NCI-H1417 (cell line): ENCODE measurements at regions not wholly inside any gene's neighbourhood (a gene's known extent, or its start where the extent isn't known, plus 50 kb on each side); places are given as distances from the start of the nearest gene placed in this dataset.
"Not testable (repeated sequence)": the region's sequence is repeated elsewhere in the genome, so short reads cannot be mapped to it uniquely, and the experiment has no call there.

Experiments
- DNase-seq, 3 experiments: peaks; one replicate each; lab custom pipeline; 2025; lab: John Stamatoyannopoulos, UW

- DNase-seq, result not testable (repeated sequence)
Observed at GRCh38 chr3:144023543-144023942, 51.9 kb downstream of the DIPK2A start.

DNA sequence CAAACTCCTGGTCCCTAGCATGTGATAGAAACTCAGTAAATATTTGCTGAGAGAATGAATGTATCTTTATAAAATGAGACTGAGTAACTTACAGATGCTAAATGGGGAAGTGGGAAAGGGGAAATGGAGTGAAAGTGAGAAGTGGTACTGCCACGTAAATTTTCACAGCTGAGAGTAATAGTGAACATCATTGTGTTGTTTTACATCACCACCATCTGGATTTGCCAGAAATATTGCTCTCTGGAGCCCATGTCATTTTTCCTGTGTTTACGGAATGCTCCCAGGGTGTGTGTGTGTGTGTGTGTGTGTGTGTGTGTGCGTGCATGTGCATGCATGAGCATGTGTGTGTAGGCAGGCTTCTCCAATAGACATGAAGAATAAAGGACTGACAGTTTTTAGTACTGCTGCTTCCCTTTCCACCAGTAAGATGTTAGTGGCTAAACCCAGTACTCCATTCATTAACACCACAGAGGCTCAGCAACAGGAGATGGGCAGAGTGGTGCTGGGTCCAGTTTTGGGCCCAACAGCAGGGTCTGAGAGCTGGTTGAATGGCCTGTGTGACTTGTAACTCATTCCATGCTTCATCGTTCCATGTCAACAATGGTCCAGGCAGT is 57.3 kb downstream of the DIPK2A start:
- no peak for DNase-seq

GRCh38 chr3:144029769-144030168 is 58.1 kb downstream of the DIPK2A start:
- no peak for DNase-seq

- DNase-seq, result no peak
Observed at GRCh38 chr3:144031938-144032337, 60.3 kb downstream of the DIPK2A start.

DNA sequence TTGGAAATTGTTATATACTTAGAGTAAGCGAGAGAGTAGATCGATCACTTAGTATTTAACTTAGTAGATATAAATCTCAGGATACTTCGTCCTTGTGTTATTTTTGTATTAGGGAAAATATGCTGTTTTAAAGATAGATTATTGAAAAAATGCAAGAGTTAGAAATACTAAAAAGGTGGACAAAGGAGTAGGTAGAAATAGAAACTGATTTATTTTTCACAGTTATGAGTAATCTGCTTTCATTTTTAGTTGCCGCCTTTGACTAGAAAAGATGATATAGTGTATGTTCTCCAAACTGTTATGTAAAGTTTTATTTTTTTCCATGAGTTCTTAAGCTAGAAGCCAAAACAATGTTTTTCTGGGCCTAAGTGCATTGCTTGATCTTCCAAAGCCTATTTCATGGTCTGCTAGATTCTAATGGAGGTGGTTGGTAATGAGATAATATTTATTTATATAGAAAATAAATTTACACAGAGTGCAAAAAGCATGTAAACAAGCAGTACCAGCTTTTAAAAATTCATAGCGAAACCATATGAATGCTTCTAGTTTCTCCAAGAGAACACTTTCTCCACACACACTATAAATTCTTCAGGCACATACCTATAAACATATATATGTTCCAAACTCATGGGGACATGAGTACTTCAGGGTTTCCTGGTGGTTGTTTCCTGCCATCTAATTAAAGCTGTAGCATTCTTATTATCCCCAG is 61.1 kb downstream of the DIPK2A start:
- DNase-seq, result no peak

DNA sequence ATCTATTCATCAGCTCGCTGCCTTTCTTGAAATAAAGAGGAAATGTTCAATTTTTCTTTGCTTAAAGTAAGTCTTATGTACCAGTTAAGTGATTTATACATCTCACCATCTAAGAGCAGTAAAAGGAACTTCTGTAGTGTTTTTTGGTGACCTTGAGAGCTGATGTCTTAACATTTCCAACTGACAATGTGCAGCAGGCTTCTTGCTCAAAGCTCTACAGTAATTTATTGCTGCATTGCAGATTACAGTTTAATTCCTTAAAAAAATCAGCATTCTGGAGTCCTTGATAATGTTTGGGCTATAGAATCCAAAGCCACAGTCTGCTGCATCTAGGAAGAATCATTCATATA is 61.6 kb downstream of the DIPK2A start:
- no peak for DNase-seq

GRCh38 chr3:144033863-144034262 is 62.2 kb downstream of the DIPK2A start:
- DNase-seq, result no peak

DNA sequence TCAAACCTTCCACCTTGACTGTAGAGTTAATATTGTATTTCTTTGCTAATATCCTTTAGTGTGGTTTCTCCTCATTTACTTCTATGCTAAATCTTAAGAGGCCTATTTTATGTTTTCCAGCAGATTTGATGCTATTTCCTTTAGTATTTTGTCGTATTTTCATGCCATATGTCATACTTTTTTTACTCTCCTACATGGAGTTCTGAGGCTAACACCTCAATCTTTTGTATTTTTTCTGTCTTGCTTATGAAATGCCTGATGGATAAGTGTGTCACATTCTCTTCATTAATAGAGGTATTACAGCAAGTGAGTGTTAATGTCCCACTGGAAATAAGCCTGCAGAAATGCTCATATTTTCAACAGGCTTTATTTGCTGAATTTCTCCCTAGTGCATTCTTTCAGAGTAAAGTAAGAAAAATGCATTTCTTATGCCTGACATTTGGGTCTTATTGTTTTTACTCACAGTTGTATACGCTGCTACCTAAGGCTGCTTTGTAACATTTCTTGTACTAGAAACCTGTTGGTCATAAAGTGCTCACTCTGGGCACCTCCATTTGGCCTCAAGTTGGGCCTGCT is 63.2 kb downstream of the DIPK2A start:
- DNase-seq, result no peak

DNA sequence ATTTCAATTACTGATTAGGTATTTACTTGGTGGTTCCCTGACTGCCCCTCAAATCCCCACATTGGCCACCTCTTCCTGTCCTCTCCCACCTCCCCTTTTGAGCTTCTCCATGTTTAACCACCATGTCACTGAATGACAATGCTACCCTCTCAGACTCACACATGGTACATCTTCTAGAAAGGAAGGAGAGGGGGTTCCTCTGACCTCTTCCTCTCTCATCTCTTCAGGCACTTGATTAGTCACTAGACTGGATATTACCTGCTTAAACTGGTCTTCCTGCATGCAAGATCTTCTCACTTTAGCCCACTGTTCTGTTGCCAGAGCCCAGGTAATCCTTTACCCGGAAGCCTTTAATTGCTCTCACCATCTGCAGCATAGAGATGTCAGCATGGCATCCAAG is 64.9 kb downstream of the DIPK2A start:
- DNase-seq, result no peak

DNA sequence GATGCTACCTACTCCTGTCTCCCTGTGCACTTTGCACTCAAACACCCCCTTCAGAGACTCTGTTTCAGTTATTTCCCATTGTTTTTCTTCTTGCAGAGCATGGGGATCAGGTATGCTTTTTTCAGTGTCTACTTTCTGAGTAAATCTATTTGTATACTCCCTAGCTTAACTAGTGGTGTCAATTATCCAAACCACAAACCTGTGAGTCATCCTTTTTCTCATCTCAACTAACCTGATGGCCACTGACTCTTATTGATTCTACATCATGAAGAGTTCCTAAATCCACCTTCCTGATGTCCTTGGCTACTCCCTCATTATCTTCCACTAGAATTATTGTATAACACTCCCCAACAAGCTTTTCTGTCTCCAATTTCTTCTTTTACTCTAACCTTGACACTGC is 68.0 kb downstream of the DIPK2A start:
- DNase-seq, result no peak

DNA sequence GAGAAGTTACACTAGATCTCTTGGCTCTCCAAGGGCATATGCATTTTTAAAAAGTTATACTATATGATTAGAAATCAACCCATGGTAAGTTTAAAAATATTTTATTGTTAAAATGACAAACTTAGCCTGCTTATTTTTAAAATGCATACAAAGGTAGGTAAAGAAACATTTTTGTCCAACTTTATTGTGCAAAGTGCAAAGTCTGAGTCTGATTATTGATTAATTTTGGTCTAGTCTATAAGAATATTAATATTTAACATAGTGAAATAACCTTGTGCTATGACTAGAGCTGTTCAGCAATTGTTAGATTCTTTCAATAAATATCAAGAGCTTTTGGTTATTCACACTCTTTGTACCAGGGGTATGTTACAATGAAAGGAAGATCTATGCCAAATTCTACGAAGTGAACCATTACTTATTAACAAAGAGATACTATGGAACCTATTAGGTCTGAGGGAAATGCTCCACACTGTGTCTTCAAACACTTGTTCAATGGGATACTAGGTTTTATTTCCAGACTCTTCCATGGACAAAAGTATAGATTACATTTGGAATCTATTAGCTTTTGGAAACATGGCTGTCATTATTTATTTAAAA is 70.4 kb downstream of the DIPK2A start:
- no peak for DNase-seq

DNA sequence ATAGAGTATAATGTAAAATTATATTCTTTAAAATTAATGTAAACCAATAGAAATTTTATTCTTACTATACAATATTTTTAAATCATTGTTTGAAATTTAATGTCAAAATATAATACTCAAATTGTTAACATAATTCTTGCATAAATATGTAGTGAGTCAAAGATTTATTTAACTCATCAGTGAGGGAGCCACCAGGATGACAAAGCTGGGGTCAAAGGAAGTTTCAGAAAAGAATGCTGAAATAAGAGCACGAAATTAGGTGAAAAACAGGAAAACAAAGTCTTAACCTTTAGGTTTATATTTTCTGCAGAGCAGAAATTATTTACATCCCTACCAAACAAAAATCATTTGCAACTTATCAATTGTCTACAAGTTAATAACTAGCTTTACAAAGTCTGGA is 74.1 kb downstream of the DIPK2A start:
- no peak for DNase-seq

- DNase-seq, result no peak
Observed at GRCh38 chr3:144049374-144049773, 77.8 kb downstream of the DIPK2A start.

GRCh38 chr3:144051211-144051610 is 79.6 kb downstream of the DIPK2A start:
- no peak for DNase-seq

DNA sequence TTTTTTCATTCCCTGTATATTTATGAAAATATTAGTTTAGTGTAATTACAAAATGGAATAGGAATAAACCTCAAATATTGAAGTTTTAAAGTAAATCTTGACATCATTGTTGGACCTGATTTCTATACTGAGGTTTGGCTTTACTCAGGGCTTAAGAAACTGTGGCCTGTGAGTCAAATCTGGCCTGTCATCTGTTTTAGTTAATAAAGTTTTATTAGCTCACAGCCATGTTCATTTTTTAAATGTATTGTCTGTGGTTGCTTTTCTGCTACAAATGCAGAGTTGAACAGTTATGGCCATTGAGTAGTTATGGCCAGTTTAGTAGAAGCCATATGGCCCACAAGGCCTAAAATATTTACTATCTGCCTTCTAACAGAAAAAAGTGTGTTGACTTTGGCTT is 80.7 kb downstream of the DIPK2A start:
- no peak for DNase-seq

DNA sequence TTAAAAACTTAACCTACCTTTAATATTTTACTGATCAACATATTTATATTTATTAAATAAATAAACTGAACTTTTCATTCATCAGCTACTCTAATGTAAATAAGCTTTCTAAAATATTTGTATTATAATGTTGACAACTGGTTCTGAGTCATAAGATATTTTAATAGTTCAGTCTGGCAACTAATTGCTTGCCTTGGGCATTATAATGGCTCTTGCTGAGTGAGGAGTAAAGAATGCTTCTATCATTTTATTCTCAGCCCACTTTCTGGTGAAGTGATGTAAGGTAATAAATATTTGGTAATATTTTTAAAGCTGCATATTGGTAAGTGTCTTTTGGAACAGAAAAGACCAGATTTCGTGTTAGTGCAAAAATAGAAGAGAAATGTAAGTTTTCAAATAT is 81.5 kb downstream of the DIPK2A start:
- DNase-seq, result peak in 1 of 3 experiments; percentile 49

- DNase-seq, result no peak
Observed at GRCh38 chr3:144054766-144055165, 83.1 kb downstream of the DIPK2A start.

DNA sequence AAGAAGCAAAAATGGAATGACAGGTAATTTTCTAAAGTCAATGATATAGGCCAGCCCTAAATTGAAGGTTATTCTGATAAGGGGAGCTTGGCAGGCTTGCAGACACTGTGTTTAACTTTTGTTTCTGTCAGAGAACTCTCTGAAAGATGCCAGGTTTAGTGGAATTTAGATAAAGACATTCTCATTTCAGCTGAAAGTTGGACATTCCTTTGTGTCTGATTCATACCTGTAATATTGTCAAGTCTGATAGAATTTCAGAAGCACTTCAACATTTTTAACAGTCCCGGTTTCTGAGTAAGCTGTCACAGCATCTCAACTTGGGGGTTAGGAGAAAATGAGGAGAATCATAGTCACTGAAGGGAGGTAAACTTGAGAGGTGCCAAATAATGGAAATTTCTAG is 84.0 kb downstream of the DIPK2A start:
- no peak for DNase-seq

- DNase-seq, result no peak
Observed at GRCh38 chr3:144058713-144059112, 87.1 kb downstream of the DIPK2A start.

DNA sequence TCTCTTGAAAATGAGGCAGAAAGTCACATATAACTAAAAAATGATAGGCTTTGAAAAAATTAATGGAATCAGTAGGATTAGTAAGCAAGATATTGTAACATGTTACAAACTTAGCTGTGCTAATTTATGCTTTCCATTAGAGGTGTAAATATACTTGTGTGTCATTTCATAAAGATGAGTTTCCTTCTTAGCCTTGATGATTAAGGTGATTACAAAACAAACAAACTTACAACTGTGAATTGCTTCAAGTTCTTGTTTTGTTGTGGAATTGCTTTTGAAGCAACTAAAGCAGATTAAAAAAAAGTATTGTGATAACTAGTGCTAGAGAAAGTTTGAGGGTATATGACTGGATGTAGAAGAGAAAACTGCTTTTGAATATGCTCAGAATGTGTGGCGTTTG is 87.9 kb downstream of the DIPK2A start:
- DNase-seq, result no peak

GRCh38 chr3:144060881-144061280 is 89.3 kb downstream of the DIPK2A start:
- DNase-seq, result no peak

- no peak for DNase-seq
Observed at GRCh38 chr3:144063306-144063705, 91.7 kb downstream of the DIPK2A start.

DNA sequence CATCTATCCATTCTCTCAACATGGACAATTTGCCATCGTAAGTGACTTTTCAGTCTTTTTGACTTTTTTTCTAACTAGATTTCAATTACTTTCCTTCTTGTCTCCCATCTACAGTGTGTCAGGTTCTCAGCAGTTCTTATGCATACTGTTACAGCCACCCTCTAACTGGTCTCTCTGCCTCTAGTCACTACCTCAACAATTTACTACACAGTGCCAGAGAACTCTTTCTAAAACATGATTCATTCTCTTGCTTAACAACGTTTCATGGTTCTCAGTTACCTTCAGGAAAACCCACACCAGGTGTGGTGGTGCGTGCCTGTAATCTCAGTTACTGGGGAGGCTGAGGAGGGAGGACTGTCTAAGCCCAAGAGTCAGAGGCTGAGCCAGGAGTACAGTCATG is 95.4 kb downstream of the DIPK2A start:
- DNase-seq, result no peak
